ENCODE measurements at regions not wholly inside any gene's neighbourhood (a gene's known extent, or its start where the extent isn't known, plus 50 kb on each side); places are given as distances from the start of the nearest gene placed in this dataset.

GRCh38 chr2:14923820-14924580 lies 291.5 kb downstream of the LRATD1 start:
- DNase-seq: no peak

DNA sequence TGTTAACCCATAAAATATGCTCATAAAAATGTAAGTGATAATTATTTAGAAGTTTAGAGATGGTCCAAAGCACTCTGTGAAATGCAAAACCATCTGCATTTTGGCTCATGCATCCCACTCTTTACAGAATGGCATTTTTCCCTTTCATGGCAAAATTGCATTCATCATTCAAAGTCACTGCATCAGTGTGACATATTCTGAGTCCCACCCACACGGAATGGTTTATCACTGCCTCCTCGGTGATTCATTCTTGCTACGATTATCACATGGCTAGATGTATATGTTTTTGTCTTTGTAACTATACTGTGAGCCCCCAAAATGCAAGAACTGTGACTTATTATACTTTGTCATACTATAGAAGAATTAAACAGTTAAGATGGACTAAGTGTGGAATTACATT lies 293.0 kb downstream of the LRATD1 start:
- no peak for DNase-seq

- DNase-seq: no peak
These were observed 294.6 kb downstream of the LRATD1 start for GRCh38 chr2:14927021-14927564.

DNA sequence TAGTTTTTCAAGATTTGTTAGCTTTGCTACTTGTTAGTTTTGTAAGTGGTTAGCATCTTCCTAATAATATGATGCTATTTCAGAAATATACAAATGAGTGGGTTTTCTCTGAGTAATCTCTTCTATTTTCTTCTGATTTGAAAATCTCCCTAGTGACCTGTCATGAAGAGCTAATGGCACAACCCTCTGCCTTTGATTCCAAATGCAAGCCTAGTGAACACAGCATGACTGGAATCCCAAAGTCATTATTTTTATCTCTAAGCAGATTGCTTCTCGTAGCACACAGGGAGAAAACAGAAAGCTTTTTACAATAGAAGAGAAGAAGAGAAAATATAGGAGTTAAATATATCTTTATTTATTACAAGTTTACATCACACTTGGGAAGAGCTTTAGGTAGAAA lies 295.5 kb downstream of the LRATD1 start:
- DNase-seq: no peak

DNA sequence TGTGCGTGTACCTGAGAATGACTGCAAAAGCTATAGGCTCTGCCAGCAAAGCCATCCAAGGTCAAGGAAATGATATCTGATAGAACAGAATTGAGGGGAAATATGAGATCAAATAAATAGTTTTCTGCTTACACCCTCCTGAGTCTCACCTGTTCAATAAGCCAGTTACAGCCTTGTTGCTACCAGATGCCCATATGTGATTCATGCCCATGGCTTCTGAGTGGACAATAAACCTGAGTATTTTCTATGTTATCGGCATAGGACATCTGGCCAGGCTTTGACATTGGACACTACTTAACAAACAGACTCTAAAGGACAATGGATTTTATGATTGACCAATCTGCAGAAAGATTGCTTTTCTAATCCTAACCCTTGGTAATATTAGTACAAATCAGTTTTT lies 297.9 kb downstream of the LRATD1 start:
- no peak for DNase-seq

- no peak for DNase-seq
These were observed 299.8 kb downstream of the LRATD1 start for GRCh38 chr2:14932285-14932684.

DNA sequence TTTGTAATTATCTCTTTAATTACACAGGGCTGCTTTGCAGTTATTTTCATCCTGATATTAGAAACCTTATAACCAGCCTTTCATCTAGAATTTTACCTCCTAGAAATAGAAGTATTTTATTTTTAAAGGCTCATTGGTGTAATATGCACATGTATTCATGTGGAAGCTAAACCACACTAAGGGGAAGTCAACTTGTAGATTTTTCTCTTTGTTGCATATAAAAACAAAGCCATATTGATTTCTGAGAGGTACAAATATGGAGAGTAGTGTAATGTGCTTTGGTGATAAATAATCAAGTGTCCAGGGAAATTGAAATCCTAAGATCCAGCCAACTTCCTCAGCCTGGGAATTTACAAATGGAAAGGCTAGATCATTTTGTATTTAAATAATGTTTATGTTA lies 301.2 kb downstream of the LRATD1 start:
- DNase-seq: no peak

GRCh38 chr2:14936426-14936825 lies 303.9 kb downstream of the LRATD1 start:
- no peak for DNase-seq

GRCh38 chr2:14937336-14937735 lies 304.8 kb downstream of the LRATD1 start:
- DNase-seq: no peak

DNA sequence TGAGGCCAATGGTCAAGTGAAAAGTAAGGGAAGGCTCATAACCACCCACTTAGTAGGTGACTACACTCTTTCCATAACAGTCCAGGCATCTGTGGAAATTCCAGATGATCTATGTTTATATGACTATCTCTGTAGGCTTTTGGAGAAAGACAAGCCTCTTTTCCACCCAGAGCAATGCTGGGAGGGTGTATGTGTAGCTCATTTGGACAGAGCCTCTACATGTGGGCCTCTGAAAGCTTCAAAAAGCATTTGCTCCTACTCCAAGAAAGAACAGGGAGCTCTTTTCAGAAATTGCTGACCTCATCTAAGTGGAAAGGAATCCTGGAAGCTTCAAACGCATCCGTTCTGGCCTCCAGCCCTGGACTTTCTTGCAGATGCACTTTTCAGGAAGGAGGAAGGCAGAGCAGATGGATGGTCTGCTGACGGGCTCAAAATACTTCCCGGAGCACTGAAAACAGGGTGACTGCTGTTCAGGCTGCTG lies 308.7 kb downstream of the LRATD1 start:
- DNase-seq: no peak

GRCh38 chr2:14942987-14943386 lies 310.5 kb downstream of the LRATD1 start:
- no peak for DNase-seq

GRCh38 chr2:14944562-14945346 lies 312.2 kb downstream of the LRATD1 start:
- no peak for DNase-seq

DNA sequence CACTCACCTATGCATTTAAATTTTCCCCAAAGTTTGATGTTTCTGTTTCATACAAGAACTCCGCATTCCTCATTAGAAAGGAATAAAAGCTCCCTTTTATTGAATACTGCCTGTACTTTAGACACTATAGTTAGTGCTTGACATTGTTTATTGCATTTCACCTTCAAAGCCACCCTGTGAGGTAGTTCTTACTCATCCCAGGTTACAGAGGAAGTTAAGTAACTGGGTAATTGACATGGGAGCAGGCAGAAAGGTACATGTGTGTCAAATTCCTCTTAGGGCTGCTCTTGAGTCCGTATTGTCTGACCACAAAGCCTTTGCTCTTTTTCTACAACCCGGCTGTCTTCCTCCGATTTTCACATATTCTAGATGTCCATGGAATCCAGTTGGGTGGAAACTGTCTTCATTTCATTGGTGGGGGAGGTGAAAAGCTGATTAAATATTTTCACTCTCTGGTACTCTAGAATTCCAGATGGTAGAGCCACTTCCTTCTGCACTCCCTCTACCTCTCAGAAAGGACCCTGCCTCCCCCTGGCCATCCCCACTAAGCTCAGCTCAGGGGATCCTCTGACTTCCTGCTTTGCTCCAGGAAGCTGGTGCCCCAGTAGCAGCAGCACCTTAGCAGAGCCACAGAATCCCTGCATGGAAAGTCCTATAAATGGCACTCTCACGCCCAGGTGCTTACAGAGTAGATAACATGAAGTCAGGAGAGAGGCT lies 319.2 kb downstream of the LRATD1 start:
- no peak for DNase-seq

DNA sequence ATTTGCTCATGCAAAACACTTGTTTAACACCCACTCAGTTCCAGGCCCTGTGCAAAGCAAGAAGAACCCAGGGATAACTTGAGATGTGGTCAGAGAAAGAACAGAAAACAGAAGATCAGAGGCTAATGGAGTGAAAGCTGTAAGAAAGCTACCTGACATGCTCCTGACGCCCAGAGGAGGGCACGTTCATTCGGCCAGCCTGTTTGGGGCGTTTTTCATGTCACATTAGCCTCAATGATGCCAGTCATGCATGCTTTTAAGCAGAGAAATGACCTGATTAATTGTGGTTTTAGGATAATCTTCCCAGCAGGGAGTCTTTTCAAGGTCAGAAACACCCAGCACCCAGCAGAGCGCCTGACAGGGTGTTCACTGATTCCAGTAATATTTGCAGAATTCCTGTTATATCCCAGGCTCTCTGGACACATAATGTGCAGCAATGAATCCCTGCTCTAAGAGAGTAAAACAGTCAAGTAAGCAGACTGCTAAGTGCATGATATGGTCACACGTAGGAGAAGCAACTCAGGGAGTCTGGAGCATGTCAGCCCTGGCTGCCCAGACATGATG lies 320.0 kb downstream of the LRATD1 start:
- DNase-seq: no peak

- DNase-seq: no peak
These were observed 328.3 kb downstream of the LRATD1 start for GRCh38 chr2:14960686-14961324.

DNA sequence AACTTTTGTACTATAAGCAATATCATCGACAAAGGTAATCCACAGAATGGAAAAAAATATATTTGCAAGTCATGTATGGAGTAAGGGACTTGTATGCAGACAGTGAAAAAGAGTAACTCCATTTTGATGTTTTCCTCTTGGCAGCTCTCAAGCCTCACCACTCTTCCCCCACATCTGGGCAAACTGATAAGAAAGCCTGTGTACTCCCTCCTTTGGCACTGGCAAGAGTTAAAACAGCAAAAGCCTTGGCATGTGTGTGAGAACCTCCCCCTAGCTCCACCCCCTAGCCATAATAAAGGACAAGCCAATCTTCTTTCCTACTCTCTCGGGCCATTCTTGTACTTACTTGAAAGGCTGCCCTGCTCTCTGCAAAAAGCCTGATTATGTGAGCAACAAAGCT lies 335.2 kb downstream of the LRATD1 start:
- DNase-seq: no peak

GRCh38 chr2:14975381-14975780 lies 342.9 kb downstream of the LRATD1 start:
- no peak for DNase-seq

DNA sequence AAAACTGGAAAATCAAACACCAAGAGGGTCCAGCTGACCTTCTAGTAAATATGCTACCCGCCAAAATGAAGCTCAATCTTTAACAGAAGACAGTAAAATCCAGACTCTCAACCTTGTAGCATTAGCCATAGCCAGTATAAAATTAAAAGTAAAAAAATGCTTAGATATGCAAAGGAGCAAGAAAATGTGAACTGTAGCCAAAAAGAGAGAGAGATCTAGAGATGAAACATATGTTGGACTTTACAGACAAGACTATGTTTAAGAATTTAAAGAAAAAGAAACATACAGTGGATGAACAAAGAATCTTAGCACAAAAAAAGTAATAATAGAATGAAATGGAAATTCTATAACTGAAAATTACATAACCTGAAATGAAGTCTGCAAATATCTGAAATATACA lies 344.5 kb downstream of the LRATD1 start:
- DNase-seq: no peak

DNA sequence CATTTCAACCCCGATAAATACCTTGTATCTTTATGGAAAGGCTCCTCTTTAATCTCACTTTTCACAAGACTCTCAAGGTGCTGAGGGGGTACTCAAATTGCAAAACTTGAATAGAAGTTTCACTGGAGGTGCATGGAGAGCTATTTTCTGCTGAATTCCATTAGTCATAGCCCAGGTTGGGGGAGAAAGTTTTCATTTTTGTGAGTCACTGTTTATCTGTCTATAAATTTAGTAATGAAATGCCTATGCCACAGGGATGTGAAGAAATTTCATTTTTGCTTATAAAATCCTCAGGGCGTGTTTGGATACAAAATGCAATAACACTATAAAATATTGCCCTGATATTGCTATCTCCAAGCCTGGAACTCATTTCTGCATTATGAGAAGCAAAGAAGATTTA lies 346.3 kb downstream of the LRATD1 start:
- no peak for DNase-seq

DNA sequence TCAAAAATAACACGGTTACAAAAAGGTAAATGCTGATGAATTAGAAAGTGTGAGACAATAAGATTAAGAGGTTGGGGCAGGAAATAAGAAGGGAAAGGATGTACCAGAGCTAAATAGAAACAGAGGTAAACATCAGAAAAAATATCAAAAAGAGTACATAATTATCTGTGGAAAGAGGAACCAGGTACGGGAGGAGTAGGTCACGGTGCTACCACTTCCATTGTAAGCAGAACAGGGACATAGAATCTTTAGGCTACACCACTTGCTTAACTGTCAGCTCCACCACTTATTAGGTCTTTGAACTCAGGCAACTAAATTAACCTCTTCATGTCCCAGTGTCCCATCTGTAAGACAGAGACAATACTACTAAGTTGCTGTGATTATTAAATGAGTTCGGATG lies 350.3 kb downstream of the LRATD1 start:
- no peak for DNase-seq

GRCh38 chr2:14988600-14988999 lies 356.1 kb downstream of the LRATD1 start:
- DNase-seq: no peak

- no peak for DNase-seq
These were observed 359.2 kb downstream of the LRATD1 start for GRCh38 chr2:14991723-14992122.

- DNase-seq: no peak
These were observed 362.2 kb downstream of the LRATD1 start for GRCh38 chr2:14994721-14995120.
